IMR-90 (cell line): ENCODE measurements at regions not wholly inside any gene's neighbourhood (a gene's known extent, or its start where the extent isn't known, plus 50 kb on each side); places are given as distances from the start of the nearest gene placed in this dataset.

Experiments used
- ATAC-seq: fragments of 200-7000 bp; cut with Tn5 transposase; 2 replicates; pipeline ENCODE4 v1.9.1; 2020; ENCODE audit warnings: low read depth, mild to moderate bottlenecking, moderate library complexity
- BruUV-seq: library from RNA; stranded (reverse); fragments of 400-500 nt; replicated peaks from 2 replicates; lab custom pipeline; 2021; lab: Mats Ljungman, UMichigan
- CTCF ChIA-PET: fragments of 300-600 bp; formaldehyde crosslinking; extraction: SDS; loops from one replicate; lab custom pipeline; 2021; ENCODE audit warnings: antibody characterized with exemption; lab: Yijun Ruan, JAX
- POLR2A ChIA-PET: fragments of 300-600 bp; sonication (Branson Sonifier 250); formaldehyde crosslinking; loops from one replicate; lab custom pipeline; 2022; ENCODE audit warnings: antibody characterized with exemption; ENCODE audit not compliant: unreplicated experiment; lab: Charles Lee
- DNase-seq: peaks from one replicate; pipeline ENCODE4 v3.0.0; 2013
- H2AFZ ChIP-seq: replicated peaks from 2 replicates; pipeline ENCODE3; 2013; ENCODE audit warnings: low read length, mild to moderate bottlenecking; ENCODE audit not compliant: poor library complexity
- H2AK5ac ChIP-seq: 2 replicates; pipeline ENCODE4 v1.6.1; 2013; ENCODE audit warnings: low read depth, low read length, inconsistent platforms
- H2AK9ac ChIP-seq: replicated peaks from 2 replicates; pipeline ENCODE3; 2013; ENCODE audit warnings: mild to moderate bottlenecking, low read depth, low read length, moderate library complexity; ENCODE audit not compliant: poor library complexity
- H2BK120ac ChIP-seq: 2 replicates; pipeline ENCODE4 v1.6.1; 2013; ENCODE audit warnings: low read depth, low read length, inconsistent platforms
- H2BK15ac ChIP-seq: 3 replicates; pipeline ENCODE4 v1.6.1; 2013; ENCODE audit warnings: low read depth, low read length, inconsistent platforms
- H2BK20ac ChIP-seq: 2 replicates; pipeline ENCODE4 v1.6.1; 2013; ENCODE audit warnings: low read depth, mild to moderate bottlenecking, inconsistent platforms, low read length, moderate library complexity
- H2BK5ac ChIP-seq: 2 replicates; pipeline ENCODE4 v1.6.1; 2013; ENCODE audit warnings: mild to moderate bottlenecking, low read depth, low read length, inconsistent platforms; ENCODE audit not compliant: poor library complexity, severe bottlenecking
- H3K14ac ChIP-seq: replicated peaks from 2 replicates; pipeline ENCODE4 v1.6.1; 2013; ENCODE audit warnings: low read depth, low read length, inconsistent platforms
- H3K18ac ChIP-seq: 2 replicates; pipeline ENCODE4 v1.6.1; 2013; ENCODE audit warnings: low read depth, low read length, control low read depth
- H3K23ac ChIP-seq: 2 replicates; pipeline ENCODE4 v1.6.1; 2013; ENCODE audit warnings: low read depth, low read length, inconsistent platforms
- H3K27ac ChIP-seq: 2 replicates; pipeline ENCODE4 v1.5.1; 2013; ENCODE audit warnings: mild to moderate bottlenecking, control low read depth, low read length; ENCODE audit not compliant: insufficient read depth
- H3K27me3 ChIP-seq: 2 replicates; pipeline ENCODE4 v1.6.1; 2013; ENCODE audit warnings: low read length; ENCODE audit not compliant: control insufficient read depth, insufficient read depth
- H3K36me3 ChIP-seq: 2 replicates; pipeline ENCODE4 v1.6.1; 2013; ENCODE audit warnings: low read length, mixed read lengths; ENCODE audit not compliant: control insufficient read depth, insufficient read depth
- H3K4ac ChIP-seq: 2 replicates; pipeline ENCODE4 v1.6.1; 2013; ENCODE audit warnings: low read depth, low read length, inconsistent platforms
- H3K4me1 ChIP-seq: 2 replicates; pipeline ENCODE4 v1.6.1; 2013; ENCODE audit warnings: low read length, mixed read lengths; ENCODE audit not compliant: control insufficient read depth, insufficient read depth
- H3K4me2 ChIP-seq: 2 replicates; pipeline ENCODE4 v1.6.1; 2013; ENCODE audit warnings: low read depth, mild to moderate bottlenecking, control low read depth, low read length, moderate library complexity
- H3K4me3 ChIP-seq: 2 replicates; pipeline ENCODE4 v1.5.1; 2013; ENCODE audit warnings: low read depth, mild to moderate bottlenecking, control low read depth, low read length, moderate library complexity; ENCODE audit not compliant: insufficient read depth
- H3K56ac ChIP-seq: 2 replicates; pipeline ENCODE4 v1.6.1; 2013; ENCODE audit warnings: low read length, inconsistent platforms; ENCODE audit not compliant: insufficient read depth; ENCODE audit errors: extremely low read depth
- H3K79me1 ChIP-seq, 2 experiments: 2 replicates each; pipeline ENCODE4 v1.6.1; 2013; ENCODE audit warnings: low read length in 2 of 2, inconsistent platforms in 1 of 2, low read depth in 1 of 2
- H3K9ac ChIP-seq: 2 replicates; pipeline ENCODE4 v1.6.1; 2013; ENCODE audit warnings: low read depth, low read length, control low read depth
- H3K9me1 ChIP-seq: 2 replicates; pipeline ENCODE4 v1.6.1; 2013; ENCODE audit warnings: low read length, inconsistent platforms; ENCODE audit not compliant: insufficient read depth
- H3K9me3 ChIP-seq: 2 replicates; pipeline ENCODE4 v1.6.1; 2013; ENCODE audit warnings: low read length; ENCODE audit not compliant: control insufficient read depth, insufficient read depth
- H4K20me1 ChIP-seq: 2 replicates; pipeline ENCODE4 v1.6.1; 2013; ENCODE audit warnings: low read length, inconsistent platforms; ENCODE audit not compliant: insufficient read depth
- H4K5ac ChIP-seq: 2 replicates; pipeline ENCODE4 v1.6.1; 2013; ENCODE audit warnings: mild to moderate bottlenecking, low read depth, low read length, control low read depth
- H4K8ac ChIP-seq, 2 experiments: 2 replicates each; pipeline ENCODE4 v1.6.1; 2013; ENCODE audit warnings: low read depth in 2 of 2, low read length in 2 of 2, control low read depth in 1 of 2, inconsistent platforms in 1 of 2
- H4K91ac ChIP-seq: 2 replicates; pipeline ENCODE4 v1.6.1; 2013; ENCODE audit warnings: low read depth, low read length, inconsistent platforms; ENCODE audit not compliant: insufficient read depth
- BHLHE40 ChIP-seq: fragments of 150-350 bp; IDR thresholded peaks from 2 replicates; pipeline ENCODE4 v1.6.1; 2016; ENCODE audit warnings: mild to moderate bottlenecking, low read depth, low read length
- CEBPB ChIP-seq: IDR thresholded peaks from 2 replicates; pipeline ENCODE4 v1.6.1; 2012; ENCODE audit warnings: low read depth, low read length, improper control_type of control experiment
- CHD1 ChIP-seq: IDR thresholded peaks from 2 replicates; pipeline ENCODE4 v1.6.1; 2012; ENCODE audit warnings: low read depth, low read length, improper control_type of control experiment
- ELK1 ChIP-seq: fragments of 150-350 bp; IDR thresholded peaks from 2 replicates; pipeline ENCODE4 v1.6.1; 2016; ENCODE audit warnings: low read depth, mild to moderate bottlenecking, low read length, moderate library complexity, borderline replicate concordance
- FOS ChIP-seq: fragments of 150-350 bp; IDR thresholded peaks from 2 replicates; pipeline ENCODE4 v1.6.1; 2016; ENCODE audit warnings: low read depth, low read length
- MAFK ChIP-seq: IDR thresholded peaks from 2 replicates; pipeline ENCODE4 v1.6.1; 2012; ENCODE audit warnings: low read depth, low read length, improper control_type of control experiment
- MAZ ChIP-seq: IDR thresholded peaks from 2 replicates; pipeline ENCODE4 v1.6.1; 2012; ENCODE audit warnings: low read depth, mild to moderate bottlenecking, low read length, improper control_type of control experiment, moderate library complexity, borderline replicate concordance
- MXI1 ChIP-seq: IDR thresholded peaks from 2 replicates; pipeline ENCODE4 v1.6.1; 2012; ENCODE audit warnings: low read depth, mild to moderate bottlenecking, low read length, moderate library complexity, borderline replicate concordance
- NFE2L2 ChIP-seq: fragments of 150-350 bp; IDR thresholded peaks from 2 replicates; pipeline ENCODE4 v1.6.1; 2016; ENCODE audit warnings: low read depth, mild to moderate bottlenecking, low read length
- POLR2A ChIP-seq: IDR thresholded peaks from 2 replicates; pipeline ENCODE4 v1.6.1; 2012; ENCODE audit warnings: mild to moderate bottlenecking, low read depth, low read length
- RAD21 ChIP-seq: IDR thresholded peaks from 2 replicates; pipeline ENCODE4 v1.6.1; 2012; ENCODE audit warnings: low read length, improper control_type of control experiment
- RCOR1 ChIP-seq: IDR thresholded peaks from 2 replicates; pipeline ENCODE4 v1.6.1; 2012; ENCODE audit warnings: mild to moderate bottlenecking, low read length, improper control_type of control experiment; ENCODE audit not compliant: insufficient replicate concordance
- RFX5 ChIP-seq: IDR thresholded peaks from 2 replicates; pipeline ENCODE4 v1.8.0; 2012; ENCODE audit warnings: low read depth, mild to moderate bottlenecking, low read length, moderate library complexity
- SMC3 ChIP-seq: fragments of 150-350 bp; IDR thresholded peaks from 2 replicates; pipeline ENCODE4 v1.6.1; 2016; ENCODE audit warnings: low read depth, mild to moderate bottlenecking, antibody characterized with exemption, low read length, moderate library complexity
- USF2 ChIP-seq: fragments of 150-350 bp; IDR thresholded peaks from 2 replicates; pipeline ENCODE4 v1.6.1; 2017; ENCODE audit warnings: mild to moderate bottlenecking, antibody characterized with exemption, low read length, low read depth
- WGBS, 2 experiments: methylation state at CpG; one replicate each; pipeline versions ENCODE4 v1.1.5 to v1.1.7; 2013; ENCODE audit warnings: missing lambda C conversion rate in 2 of 2; ENCODE audit not compliant: insufficient read length in 1 of 2; ENCODE audit errors: extremely low coverage in 2 of 2; 5-methylcytosine and 5-hydroxymethylcytosine counted together
- dilution Hi-C: fragments of 300-500 bp; cut with HindIII; formaldehyde crosslinking; loops from one replicate; pipeline ENCODE4 v1.14.3; 2018; ENCODE audit warnings: low sequenced_read_pairs; ENCODE audit not compliant: unreplicated experiment
- in situ Hi-C: fragments of 300-500 bp; cut with MboI; formaldehyde crosslinking; loops from 3 replicates; pipeline ENCODE4 v1.14.3; 2019; ENCODE audit warnings: low sequenced_read_pairs, inconsistent platforms, mixed read lengths
- intact Hi-C: fragments of 100-400 bp; cut with micrococcal nuclease; formaldehyde crosslinking; loops from 2 replicates; pipeline ENCODE4 v1.10.0; 2022
- TF ChIP-seq, protein P1 (sequence below): conservative IDR thresholded peaks from 2 replicates; pipeline ENCODE4 v1.5.1; 2012; ENCODE audit warnings: mild to moderate bottlenecking, low read depth, low read length, improper control_type of control experiment

DNA sequence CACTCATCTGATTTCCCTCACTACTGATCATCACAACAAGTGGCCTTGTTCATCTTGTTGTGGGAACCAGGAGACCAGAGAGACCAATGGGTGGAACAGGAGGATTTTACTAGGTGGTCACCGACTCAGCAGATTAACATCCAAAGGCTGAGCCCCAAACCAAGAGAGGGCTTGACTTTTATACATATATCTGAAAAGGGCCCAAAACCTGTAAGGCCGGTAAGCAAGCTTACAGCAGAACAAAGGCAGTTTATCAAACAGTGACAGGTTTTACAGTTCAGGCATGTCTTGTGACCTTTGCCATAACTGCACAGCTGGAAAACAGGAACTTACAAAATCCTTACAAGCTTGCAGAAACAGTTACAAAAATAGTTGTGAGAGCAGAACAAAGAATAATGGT, 195.9 kb downstream of the OR13H1 start:
- POLR2A ChIA-PET, result no interaction called here
- BruUV-seq, result no TSS peak
- H3K36me3 ChIP-seq, result no peaks in the 10 kb centered on the region

More for the DNA sequence above, 195.9 kb downstream of the OR13H1 start:
- no peaks in the 10 kb centered on the region for H3K4me1 ChIP-seq
- no peak overlapping the region for H3K4ac ChIP-seq
- no peak overlapping the region for H3K9ac ChIP-seq
- CTCF ChIA-PET, result no interaction called here
- dilution Hi-C loops (no loop called here), intact Hi-C loops (loop anchor here (10.0 kb wide), 1 partner anchor 885 kb away; no protein-coding TSS in a partner anchor), in situ Hi-C loops (no loop called here)
- H3K23ac ChIP-seq, result no peak overlapping the region
- no peaks in the 10 kb centered on the region for H3K79me1 ChIP-seq
- no peak for ATAC-seq
- no peak overlapping the region for H4K91ac ChIP-seq
- peaks cover 7% of the 10 kb centered on the region for H3K9me3 ChIP-seq
- no peak overlapping the region for H3K56ac ChIP-seq
- no peak overlapping the region for H3K4me2 ChIP-seq
- H2BK20ac ChIP-seq, result no peak overlapping the region
- H3K9me1 ChIP-seq, result no peaks in the 10 kb centered on the region
- DNase-seq, result no peak
- H2AFZ ChIP-seq, result no peak overlapping the region
- H2BK120ac ChIP-seq, result no peak overlapping the region
- H2AK5ac ChIP-seq, result no peak overlapping the region
- no peak overlapping the region for H3K18ac ChIP-seq
- H2BK5ac ChIP-seq, result no peak overlapping the region
- no peak overlapping the region for H4K5ac ChIP-seq
- WGBS, 2 experiments, result no CpG with 5 or more reads among the region's 2 CpGs
- H3K27me3 ChIP-seq, result no peaks in the 10 kb centered on the region
- H2AK9ac ChIP-seq, result no peak overlapping the region
- no peak overlapping the region for H3K4me3 ChIP-seq
- no peak overlapping the region for H3K14ac ChIP-seq
- no peak overlapping the region for H2BK15ac ChIP-seq
- H4K20me1 ChIP-seq, result no peaks in the 10 kb centered on the region
- no peak overlapping the region for H3K27ac ChIP-seq
- no peak overlapping the region for H4K8ac ChIP-seq
- TF ChIP-seq MAFK (no peak), RFX5 (no peak), RCOR1 (no peak), NFE2L2 (no peak), ELK1 (no peak), BHLHE40 (no peak), CHD1 (no peak), USF2 (no peak), SMC3 (no peak), RAD21 (no peak), FOS (no peak), CEBPB (no peak), POLR2A (no peak), MXI1 (no peak), MAZ (no peak)
- TF ChIP-seq, protein P1, sequence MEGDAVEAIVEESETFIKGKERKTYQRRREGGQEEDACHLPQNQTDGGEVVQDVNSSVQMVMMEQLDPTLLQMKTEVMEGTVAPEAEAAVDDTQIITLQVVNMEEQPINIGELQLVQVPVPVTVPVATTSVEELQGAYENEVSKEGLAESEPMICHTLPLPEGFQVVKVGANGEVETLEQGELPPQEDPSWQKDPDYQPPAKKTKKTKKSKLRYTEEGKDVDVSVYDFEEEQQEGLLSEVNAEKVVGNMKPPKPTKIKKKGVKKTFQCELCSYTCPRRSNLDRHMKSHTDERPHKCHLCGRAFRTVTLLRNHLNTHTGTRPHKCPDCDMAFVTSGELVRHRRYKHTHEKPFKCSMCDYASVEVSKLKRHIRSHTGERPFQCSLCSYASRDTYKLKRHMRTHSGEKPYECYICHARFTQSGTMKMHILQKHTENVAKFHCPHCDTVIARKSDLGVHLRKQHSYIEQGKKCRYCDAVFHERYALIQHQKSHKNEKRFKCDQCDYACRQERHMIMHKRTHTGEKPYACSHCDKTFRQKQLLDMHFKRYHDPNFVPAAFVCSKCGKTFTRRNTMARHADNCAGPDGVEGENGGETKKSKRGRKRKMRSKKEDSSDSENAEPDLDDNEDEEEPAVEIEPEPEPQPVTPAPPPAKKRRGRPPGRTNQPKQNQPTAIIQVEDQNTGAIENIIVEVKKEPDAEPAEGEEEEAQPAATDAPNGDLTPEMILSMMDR, result no peak
